ENCODE measurements at regions not wholly inside any gene's neighbourhood (a gene's known extent, or its start where the extent isn't known, plus 50 kb on each side); places are given as distances from the start of the nearest gene placed in this dataset.

DNA sequence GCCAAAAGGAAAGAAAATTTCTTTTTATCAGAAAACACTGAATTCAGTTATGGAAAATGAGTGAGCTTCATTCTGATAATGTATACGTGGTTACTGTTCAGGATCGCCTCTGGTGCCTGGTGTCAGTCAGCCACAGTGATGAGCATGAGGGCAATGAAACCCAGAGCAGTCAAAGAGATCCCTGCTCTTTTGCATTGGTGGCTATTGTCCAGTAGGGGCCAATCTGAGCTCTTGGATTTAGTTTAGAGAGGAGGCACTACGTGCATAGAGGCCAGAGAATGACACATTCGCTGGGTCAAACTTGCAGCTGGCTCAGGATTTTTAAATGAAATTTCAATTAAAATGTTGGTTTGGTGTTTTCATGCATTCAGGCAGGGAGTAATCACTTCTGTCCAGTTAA, 522.9 kb downstream of the TMEM182 start:
- peak; percentile 4 for DNase-seq

DNA sequence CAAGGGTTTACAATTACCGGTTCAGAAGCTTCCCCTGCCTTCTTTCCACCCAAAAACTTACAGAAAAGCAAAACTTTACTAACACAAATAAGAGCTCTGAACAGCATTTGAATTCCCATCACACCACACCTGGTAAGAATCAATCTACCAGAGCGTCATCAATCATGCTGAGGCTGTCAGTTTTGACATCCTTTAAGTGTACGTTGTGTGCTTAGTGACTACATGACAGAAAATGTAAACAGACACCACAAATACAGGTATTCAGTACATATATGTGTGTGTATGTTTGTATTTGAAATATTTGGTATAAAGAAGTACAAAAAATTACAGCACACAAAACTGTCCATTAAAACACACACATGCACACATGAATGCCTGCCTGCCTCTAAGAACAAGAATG, 523.5 kb downstream of the TMEM182 start:
- peak; percentile 15 for DNase-seq

DNA sequence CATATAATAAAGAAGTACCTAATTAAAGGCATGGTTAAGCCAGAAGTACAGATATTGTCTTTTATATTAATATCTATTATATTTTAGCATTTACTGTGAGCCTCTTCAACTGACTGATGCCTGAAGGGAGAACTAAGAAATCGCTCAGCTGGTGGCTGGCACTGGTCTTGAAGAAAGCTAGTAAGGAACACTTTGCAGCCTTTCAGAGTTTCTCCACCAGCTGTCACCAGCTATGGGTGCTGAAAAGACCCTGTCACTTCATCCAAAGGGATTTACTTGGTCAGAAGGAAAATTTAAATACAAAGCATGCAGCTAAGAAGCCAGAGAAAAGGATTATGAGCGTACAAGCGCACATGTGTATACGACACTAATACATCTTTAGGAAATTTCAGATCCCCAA, 525.9 kb downstream of the TMEM182 start:
- no peak for DNase-seq

DNA sequence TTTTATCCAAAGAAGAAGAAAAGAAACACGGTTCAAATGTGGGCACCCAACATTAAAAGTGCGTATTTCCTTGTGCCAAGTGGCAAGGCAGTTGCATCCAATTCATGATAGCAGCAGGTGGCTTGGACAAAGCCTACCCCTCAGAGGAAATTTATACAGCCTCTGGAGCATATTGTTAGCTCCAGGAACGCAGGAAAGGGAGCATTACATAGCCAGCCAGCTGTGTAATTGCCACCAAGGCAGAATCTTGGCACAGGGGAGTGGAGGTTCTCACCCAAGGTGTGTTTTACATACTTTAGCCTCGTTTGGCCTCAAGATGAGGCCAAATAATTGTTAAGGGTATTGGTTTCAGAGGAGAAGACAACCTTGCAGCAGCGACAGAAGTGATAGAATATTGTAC, 526.9 kb downstream of the TMEM182 start:
- no peak for DNase-seq

DNA sequence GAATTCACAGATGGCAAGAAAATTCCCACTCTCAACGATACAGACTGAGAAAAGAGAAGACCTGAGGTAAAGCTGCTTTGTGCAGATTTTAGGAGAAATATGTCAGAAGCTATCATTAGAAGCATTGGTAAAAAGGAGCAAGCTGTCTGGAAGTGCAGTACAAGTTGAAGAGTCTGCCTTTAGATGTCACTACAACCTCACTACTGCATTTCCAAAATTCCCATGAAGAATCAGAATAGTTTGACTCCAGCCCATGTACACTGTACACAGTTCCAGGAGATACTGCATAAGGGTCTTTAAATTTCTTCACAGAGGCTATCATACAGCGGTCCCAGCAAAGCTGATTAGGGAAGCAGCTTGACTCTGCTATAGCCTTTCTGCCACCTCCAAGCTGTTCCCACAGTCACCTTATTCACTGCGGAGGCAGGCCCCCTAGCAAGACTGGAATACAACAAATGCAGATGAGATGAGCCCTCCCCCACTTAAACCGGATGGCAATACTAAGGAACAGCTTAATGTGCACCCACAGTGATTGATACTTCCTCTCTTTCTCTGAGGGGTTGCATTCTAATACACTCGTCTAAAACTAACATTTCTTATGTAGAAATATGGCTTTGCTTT, 527.4 kb downstream of the TMEM182 start:
- DNase-seq = peak; percentile 25

DNA sequence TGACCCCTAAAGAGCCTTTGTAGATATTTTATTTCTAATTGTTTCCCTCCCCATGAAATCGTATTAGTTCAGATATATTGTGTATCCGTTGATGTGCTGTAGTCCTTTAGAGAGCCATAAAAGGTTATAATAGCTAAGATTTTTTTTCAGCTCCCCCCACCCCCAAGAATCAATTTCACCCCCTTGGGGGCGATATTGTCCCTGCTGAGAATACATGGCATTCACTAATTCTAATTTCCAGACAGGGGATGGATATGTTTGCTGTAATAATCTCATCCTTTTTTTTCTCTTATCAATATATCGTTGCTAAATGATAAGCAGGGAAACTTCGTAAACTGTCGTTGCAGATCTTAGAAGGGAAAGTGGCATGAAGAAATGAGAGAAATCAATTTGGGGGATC, 530.7 kb downstream of the TMEM182 start:
- DNase-seq = no peak

DNA sequence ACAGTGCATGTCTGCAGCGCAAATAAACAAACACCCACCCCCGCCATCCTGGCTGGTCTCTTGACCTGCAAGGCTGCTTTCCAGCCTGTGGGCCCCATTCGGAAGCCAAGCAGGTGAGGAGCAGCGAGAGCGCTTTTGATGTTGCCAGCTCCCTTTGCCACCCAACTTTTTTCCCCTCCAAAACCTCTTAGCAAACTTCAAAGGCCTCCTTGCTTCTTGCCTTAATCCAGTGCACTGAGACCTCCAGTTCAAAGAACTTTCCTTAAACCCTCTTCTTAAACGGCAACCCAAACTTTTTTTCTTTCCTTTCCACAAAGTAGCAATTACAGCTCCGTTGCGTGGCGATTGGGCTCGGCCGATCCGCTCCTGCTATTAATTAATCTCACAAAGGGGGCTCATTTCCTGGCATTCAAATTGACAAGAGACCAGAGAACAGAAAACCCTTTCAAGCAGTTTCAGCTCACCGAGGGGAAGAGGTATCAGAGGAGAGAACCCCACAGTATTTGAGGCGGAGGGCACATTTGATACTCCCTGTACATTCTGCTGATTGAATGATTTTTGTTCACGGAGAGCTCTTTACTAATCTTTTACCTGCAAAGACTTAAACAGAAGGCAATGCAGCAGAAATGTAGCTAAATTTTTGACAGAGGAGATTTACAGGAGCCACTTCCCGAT, 531.4 kb downstream of the TMEM182 start:
- no peak for DNase-seq

DNA sequence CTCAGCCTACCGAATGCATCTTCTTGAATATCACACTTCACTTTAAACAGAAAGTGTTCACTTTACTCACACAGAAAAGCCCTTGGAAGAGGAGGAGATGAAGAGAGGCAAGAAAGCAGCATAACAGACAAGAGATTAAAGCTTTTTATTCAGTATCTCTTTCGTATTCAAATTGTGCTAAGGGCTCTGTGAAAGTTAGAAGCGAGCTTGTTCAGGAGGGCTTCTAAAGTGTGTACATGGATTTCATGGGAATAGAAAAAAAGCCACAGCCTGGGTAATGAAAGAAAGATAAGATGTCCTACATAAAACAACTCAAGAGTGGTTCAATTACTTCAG, 531.9 kb downstream of the TMEM182 start:
- DNase-seq = no peak

DNA sequence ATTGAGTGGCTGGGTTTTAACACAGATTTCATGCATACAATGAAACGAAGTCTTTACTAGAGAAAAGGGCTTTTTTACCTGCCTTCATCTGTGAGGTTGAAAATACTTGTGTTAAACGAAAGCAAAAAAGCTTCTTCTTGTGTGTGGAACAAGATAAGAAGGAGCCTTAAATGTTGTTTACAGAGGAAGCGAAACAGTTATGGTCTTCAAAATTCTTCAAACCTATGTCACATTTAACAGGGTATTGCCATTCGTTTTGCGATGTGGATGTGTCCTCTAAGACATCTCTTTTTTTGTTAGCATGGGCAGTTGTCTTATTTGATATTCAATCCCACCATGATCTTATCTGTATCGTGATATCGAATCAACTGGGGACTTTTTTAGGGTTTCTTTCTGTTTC, 532.6 kb downstream of the TMEM182 start:
- DNase-seq = no peak

DNA sequence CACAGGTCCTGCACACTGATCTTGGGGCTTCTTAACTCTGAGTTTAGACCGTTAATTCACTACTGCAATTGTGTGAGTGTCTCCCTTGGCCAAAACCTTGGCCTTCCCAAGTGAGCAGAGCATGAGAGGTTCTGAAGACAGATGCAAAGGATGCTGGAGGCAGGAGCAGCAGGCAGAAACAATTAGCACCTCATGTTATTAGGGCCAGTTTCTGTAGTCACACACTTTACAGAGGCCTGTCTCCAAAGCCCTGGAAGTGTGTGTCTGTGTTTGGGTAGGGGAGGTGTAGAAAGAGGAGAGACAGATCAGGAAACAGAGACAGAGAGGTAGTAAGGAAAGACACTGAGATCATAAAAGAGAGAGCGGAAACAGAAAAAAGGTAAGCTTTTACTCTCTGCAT, 533.8 kb downstream of the TMEM182 start:
- DNase-seq = no peak

DNA sequence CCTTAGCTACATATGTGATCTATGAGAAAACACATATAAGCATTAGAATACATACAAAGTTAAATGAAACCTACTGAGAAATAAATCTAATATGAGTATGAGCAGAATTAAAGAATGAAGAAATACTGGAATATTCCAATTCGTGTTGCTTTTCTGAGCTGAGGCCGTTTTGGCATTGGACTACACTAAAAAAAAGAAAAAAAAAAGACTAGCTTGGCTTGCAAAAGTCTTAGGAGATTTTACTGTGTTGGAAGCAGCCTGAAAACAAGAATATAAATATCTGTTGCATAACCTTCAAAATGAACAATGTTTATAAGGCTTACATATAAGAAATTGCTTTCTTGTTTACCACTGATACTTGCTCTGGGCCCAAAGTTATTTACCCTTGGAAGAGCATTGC, 562.8 kb downstream of the TMEM182 start:
- no peak for DNase-seq

DNA sequence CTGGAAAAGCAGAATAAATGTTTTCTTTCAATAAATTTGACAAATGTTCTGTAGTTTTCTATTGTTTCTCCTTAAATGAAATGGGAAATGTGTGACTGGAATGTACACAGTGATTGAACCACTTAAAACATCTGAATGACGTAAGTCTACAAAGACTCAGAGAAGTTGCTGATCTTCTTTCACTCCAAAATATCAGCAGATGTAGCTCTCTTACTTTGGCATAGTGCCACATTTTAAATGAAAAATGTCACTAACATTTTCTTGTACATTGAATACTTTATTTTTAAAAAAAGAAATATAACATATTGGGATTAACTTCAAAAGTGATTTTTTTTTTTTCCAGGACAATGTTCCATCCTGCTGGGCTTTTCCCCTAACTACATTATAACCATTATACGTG, 565.6 kb downstream of the TMEM182 start:
- no peak for DNase-seq

DNA sequence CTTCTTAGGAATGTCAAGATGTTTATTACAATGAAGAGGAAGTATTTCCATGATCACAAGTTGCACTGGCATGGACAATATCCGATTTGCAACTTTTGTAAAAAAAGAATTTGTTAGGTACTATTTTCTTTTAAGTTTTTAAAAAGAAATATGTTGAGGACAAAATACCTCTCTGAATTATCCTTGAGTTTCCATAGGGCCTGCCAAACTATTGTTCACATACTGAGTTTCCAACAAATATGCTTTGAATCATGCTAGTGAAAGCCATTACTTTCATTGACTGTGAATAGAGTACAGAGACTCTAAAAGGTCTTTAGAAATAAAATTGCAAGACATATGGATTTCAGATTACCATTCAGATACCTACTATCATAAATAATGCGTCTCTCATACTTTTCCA, 566.1 kb downstream of the TMEM182 start:
- DNase-seq = no peak

DNA sequence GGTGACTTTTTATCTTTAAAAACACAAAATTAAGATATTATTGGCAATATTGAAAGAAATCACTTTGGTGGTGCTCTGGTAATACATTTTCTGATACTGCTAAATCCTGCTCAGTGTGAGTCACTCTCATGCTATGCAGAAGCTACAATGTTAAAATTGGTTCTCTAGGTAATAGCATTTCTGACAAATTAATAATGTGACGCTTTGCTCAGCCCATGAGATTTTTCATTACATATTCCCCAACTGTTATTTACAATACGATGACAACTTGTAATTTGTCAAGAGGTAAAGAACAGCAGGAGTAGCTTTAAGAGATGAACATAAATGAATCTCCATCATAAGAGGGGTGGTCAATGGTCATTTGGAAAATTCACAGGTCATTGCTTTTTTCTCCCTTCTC, 573.6 kb downstream of the TMEM182 start:
- DNase-seq = no peak

DNA sequence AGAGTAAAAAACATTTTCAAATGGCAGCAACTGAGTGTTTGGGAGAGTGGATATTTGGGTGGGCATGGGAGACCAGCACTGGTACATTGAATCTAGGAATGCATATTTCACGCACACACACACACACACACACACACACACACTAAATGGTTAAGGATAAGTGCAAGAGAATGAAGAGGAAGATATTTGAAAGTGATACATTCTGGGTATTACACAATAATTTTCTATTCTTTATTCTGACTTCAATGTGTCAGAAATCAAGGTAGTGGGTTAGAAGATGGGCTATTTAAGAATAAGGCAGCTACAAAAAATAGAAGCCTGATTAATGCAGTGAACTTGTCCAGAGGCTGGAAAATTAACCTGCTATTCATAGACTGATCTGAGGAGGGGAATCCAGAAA, 577.0 kb downstream of the TMEM182 start:
- DNase-seq = no peak

DNA sequence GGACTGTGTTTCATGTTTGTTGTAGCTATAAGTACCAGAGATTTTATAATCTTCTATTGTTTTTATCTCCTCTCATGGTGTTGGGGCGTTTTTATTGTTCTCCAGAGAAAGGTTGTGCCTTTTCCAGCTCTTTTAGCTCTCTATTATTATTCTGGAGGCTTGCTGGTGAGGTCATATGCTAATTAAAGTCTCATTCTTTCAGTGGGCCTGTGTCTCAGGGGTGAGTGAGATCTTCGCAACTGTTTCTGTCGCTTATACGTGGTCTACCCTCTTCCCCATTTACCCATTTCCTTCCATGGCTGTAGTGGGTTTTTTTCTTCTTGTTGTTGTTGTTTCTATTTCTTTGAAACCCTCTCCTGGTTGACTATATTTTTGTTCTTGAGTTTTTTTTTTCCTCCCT, 584.9 kb downstream of the TMEM182 start:
- no peak for DNase-seq

DNA sequence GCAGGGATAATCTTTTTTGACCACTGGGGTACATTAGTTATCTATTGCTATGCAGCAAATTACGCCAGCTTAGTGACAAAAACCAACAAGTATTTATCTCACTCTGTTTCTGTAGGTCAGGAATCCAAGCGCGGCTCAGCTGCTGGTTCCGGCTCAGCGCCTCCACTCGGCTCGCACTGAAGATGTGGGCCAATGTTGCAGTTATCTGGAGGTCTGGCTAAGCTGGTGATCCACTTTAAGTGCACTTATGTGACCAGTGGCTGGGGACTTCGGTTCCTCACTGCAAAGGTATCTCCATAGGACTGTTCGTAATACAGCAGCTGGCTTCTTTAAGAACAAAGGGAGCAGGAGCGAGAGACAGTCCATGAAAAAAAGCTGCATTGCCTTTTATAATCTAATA, 591.9 kb downstream of the TMEM182 start:
- peak; percentile 52 for DNase-seq

DNA sequence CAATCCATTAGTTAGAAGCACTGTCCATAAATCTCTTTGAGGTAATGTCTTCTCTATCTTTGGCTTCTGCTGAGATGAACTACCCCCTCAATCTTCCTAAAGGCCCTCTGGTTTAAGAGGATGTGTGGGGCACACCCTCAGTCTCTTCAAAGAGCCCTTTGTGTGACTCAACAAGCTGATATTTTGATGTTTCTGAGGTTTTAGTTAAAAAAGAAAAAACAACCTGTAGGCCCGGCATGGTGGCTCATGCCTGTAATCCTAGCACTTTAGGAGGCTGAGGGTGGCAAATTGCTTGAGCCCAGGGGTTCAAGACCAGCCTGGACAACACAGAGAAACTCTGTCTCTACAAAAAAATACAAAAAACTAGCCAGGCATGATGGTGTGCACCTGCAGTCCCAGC, 593.5 kb downstream of the TMEM182 start:
- no peak for DNase-seq

DNA sequence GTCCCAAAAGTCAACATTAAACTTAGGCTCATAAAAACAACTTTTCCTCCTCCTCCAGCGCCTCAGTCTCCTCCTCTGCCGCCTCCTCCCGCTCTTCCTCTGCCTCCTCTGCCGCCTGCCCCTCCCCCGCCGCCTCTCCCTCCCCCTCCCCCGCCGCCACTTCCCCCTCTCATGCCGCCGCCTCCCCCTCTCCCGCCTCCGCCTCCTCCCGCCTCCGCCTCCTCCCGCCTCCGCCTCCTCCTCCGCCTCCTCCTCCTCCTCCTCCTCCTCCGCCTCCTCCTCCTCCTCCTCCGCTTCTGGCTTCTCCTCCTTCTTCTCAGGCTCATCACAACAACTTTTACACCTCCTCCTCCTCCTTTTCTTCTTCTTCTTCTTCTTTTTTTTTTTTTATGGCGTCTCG, 599.9 kb downstream of the TMEM182 start:
- no peak for DNase-seq

DNA sequence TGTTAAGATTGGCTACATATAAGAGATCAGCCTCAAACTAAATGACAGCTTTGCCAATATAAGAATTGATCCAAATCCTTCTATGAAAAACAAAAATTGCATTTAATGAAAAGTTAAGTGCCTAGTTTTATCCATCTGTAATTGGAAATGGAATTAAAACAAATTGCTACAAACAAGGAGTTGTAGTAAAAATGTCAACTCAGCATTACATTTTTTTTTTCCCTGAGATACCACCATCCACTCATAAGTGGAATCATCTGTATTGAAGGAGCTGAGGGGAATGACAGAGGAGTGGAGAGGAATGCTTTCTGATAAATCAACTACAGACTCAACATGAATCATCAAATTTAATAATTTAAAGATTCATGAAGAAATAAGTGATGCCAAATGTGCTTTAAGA, 601.8 kb downstream of the TMEM182 start:
- DNase-seq = no peak

DNA sequence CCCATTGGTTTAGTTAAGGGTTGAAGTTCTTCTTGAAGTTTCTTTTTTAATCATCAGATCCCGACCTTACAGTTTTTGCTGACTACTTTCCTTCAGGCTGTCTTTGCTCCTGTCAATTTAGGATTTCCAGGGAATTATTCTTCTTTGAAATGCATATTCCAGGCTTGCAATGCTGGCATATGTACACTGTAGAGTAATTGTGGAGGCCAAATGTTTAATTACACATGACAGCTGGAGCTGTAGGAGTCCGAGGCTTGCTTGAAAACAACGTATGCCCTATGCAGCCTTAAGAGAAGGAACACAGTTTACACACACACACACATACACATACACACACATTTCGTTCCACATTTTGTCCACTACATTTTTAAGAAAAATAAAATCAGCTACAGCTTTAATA, 602.3 kb downstream of the TMEM182 start:
- DNase-seq = no peak

DNA sequence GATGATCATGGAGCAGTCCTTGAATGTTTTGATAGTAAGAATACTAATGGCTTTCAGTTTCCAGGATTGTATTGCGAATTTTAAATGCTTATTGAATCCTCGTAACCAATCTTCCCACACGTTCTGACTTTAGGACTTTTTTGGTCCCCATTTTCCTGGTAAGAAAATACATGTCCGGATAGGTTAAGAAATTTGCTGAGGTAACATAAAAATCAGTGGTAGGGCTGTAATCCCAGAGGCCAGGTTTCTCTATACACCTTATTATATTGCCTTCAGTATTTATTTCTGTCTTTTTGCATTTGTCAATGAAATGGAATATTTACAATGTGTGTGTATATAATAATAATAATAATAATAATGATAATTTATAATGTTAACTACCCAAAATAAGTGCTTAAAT, 603.2 kb downstream of the TMEM182 start:
- DNase-seq = no peak

DNA sequence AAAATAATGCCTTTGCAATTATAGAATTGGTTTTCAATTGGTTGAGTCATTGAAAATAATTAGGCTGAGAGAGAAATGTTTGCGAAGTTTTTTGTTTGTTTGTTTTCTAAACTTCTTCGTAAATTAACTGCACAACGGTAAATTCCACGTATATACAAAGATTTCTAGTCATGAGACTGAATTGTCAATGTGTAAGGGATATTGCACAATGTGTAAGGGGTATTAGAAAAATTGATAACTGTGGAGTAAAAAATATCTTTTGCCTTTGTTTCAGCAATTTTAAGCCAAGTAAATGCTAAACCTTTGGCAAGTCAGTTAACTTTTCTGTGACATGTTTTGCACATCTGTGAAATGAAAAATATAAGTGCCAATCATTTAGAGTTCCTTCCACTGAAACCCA, 606.0 kb downstream of the TMEM182 start:
- no peak for DNase-seq

DNA sequence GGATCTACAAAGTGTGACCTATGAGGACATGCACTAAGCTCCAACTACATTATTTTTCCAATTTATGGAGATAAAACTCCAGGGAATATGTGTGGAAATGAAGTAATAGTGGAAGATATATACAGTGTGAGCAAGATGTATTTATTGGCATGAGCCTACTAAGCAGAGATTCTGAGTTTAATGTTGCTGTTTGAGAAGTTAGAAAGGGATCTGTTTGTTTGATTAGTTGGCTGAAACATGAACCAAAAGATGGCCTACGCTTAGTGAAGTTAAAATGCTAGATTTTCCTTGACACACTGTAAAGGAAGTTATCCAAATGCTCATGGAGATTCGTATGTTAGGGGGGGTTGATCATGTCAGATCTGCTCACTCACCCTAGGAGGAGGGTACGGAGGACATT, 621.7 kb downstream of the TMEM182 start:
- no peak for DNase-seq

DNA sequence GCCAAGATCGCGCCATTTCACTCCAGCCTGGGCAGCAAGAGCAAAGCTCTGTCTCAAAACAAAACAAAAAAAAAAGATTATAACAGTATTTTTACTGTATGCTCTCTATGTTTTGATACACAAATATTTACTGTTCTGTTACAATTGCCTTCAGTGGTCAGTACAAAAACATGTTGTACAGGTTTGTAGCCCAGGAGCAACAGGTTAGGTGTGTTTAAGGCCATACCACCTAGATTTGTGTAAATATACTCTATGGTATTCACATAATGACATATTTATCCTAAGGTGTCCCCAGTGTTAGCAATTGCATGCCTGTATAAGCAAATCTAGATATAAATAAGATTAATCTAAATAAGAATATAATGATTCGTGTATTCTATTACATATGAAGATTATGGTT, 625.0 kb downstream of the TMEM182 start:
- no peak for DNase-seq

Measured in NCI-H510A treated with DMSO at 0.1 percent for 48 hours (cell line).